ENCODE measurements at regions not wholly inside any gene's neighbourhood (a gene's known extent, or its start where the extent isn't known, plus 50 kb on each side); places are given as distances from the start of the nearest gene placed in this dataset.
A peak's percentile ranks its signal among the peaks of the same experiment; 100 is the strongest.

DNA sequence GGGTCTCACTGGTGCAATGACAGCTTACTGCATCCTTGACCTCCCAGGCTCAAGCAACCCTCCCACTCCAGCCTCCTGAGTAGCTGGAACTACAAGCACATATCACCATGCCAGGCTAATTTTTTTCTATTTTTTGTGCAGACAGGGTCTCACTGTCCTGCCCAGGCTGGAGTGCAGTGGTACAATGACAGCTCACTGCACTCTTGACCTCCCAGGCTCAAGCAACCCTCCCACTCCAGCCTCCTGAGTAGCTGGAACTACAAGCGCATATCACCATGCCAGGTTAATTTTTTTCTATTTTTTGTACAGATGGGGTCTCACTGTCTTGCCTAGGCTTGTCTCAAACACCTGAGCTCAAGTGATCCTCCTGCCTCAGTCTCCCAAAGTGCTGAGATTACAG lies 74.0 kb downstream of the GASK1B start:
- TF ChIP-seq EP300 (IDR thresholded peaks at IDR 0.05; ENCODE audit: borderline replicate concordance) (no peak), RAD21 (IDR thresholded peaks at IDR 0.05; ENCODE audit: low read depth) (no peak), TCF12 (IDR thresholded peaks at IDR 0.05; ENCODE audit: low read depth) (no peak), FOXM1 (IDR thresholded peaks at IDR 0.05; ENCODE audit: borderline replicate concordance, low read depth) (no peak), TEAD4 (IDR thresholded peaks at IDR 0.05) (no peak), NFIC (IDR thresholded peaks at IDR 0.05) (no peak), EGR1 (IDR thresholded peaks at IDR 0.05) (no peak), CEBPB (IDR thresholded peaks at IDR 0.05) (no peak), TAF1 (IDR thresholded peaks at IDR 0.05; ENCODE audit: low read depth) (no peak), CREB1 (IDR thresholded peaks at IDR 0.05; ENCODE audit: low read depth) (no peak), YY1 (IDR thresholded peaks at IDR 0.05; ENCODE audit: low read depth) (no peak), ZBTB7A (IDR thresholded peaks at IDR 0.05; ENCODE audit: low read depth) (no peak)
- TF ChIP-seq, protein P1, sequence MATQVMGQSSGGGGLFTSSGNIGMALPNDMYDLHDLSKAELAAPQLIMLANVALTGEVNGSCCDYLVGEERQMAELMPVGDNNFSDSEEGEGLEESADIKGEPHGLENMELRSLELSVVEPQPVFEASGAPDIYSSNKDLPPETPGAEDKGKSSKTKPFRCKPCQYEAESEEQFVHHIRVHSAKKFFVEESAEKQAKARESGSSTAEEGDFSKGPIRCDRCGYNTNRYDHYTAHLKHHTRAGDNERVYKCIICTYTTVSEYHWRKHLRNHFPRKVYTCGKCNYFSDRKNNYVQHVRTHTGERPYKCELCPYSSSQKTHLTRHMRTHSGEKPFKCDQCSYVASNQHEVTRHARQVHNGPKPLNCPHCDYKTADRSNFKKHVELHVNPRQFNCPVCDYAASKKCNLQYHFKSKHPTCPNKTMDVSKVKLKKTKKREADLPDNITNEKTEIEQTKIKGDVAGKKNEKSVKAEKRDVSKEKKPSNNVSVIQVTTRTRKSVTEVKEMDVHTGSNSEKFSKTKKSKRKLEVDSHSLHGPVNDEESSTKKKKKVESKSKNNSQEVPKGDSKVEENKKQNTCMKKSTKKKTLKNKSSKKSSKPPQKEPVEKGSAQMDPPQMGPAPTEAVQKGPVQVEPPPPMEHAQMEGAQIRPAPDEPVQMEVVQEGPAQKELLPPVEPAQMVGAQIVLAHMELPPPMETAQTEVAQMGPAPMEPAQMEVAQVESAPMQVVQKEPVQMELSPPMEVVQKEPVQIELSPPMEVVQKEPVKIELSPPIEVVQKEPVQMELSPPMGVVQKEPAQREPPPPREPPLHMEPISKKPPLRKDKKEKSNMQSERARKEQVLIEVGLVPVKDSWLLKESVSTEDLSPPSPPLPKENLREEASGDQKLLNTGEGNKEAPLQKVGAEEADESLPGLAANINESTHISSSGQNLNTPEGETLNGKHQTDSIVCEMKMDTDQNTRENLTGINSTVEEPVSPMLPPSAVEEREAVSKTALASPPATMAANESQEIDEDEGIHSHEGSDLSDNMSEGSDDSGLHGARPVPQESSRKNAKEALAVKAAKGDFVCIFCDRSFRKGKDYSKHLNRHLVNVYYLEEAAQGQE (IDR thresholded peaks at IDR 0.05; ENCODE audit: low read depth), result no peak
- TF ChIP-seq, protein P2, sequence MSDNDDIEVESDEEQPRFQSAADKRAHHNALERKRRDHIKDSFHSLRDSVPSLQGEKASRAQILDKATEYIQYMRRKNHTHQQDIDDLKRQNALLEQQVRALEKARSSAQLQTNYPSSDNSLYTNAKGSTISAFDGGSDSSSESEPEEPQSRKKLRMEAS (IDR thresholded peaks at IDR 0.05), result no peak
- TF ChIP-seq, protein P3, sequence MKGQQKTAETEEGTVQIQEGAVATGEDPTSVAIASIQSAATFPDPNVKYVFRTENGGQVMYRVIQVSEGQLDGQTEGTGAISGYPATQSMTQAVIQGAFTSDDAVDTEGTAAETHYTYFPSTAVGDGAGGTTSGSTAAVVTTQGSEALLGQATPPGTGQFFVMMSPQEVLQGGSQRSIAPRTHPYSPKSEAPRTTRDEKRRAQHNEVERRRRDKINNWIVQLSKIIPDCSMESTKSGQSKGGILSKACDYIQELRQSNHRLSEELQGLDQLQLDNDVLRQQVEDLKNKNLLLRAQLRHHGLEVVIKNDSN (IDR thresholded peaks at IDR 0.05), result no peak

DNA sequence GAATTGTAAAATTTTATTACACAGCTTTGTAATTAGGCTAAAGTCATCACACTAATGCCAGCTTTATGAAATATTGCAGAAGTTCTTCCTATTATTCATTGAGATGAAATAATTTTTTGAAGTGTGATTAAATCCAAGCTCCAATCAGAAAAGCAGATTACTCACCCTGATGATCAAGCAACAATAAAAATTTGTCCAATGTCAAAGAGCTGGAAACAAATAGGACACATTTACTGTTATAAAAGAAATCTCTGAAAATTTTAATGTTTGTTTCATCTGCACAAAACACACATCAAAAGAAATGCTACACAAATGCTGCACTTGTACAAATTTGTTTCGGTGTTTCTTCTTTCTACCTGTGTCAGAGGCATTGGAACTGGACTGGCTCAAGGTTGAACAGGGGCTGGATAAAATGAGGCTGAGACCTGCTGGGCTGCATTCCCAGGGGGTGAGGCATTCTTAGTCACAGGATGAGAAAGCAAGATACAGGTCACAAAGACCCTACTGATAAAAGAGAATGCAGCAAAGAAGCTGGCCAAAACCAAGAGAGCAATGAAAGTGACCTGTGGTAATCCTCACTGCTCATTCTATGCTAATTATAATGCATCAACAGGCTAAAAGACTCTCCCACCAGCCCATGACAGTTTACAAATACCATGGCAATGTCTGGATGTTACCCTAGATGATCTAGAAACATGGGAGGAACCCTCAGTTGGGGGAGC lies 78.3 kb downstream of the GASK1B start:
- TF ChIP-seq, protein P1 (IDR thresholded peaks at IDR 0.05; ENCODE audit: low read depth), result no peak
- TF ChIP-seq NFIC (IDR thresholded peaks at IDR 0.05) (peak; percentile 83), FOXM1 (IDR thresholded peaks at IDR 0.05; ENCODE audit: borderline replicate concordance, low read depth) (peak; percentile 73), CEBPB (IDR thresholded peaks at IDR 0.05) (peak; percentile 49; the same call in 1 of the 2 replicates), ZBTB7A (IDR thresholded peaks at IDR 0.05; ENCODE audit: low read depth) (0 out of 2 replicates have a peak, but pooled peaks have one; percentile 48), TEAD4 (IDR thresholded peaks at IDR 0.05) (peak; percentile 96), EP300 (IDR thresholded peaks at IDR 0.05; ENCODE audit: borderline replicate concordance) (peak; percentile 91), EGR1 (IDR thresholded peaks at IDR 0.05) (no peak), RAD21 (IDR thresholded peaks at IDR 0.05; ENCODE audit: low read depth) (peak; percentile 32; the same call in 1 of the 2 replicates), TAF1 (IDR thresholded peaks at IDR 0.05; ENCODE audit: low read depth) (no peak), YY1 (IDR thresholded peaks at IDR 0.05; ENCODE audit: low read depth) (peak; percentile 28; the same call in 1 of the 2 replicates), CREB1 (IDR thresholded peaks at IDR 0.05; ENCODE audit: low read depth) (no peak), TCF12 (IDR thresholded peaks at IDR 0.05; ENCODE audit: low read depth) (peak; percentile 91)
- TF ChIP-seq, protein P3 (IDR thresholded peaks at IDR 0.05), result peak; percentile 20; the same call in 1 of the 2 replicates
- TF ChIP-seq, protein P2 (IDR thresholded peaks at IDR 0.05), result peak; percentile 47

DNA sequence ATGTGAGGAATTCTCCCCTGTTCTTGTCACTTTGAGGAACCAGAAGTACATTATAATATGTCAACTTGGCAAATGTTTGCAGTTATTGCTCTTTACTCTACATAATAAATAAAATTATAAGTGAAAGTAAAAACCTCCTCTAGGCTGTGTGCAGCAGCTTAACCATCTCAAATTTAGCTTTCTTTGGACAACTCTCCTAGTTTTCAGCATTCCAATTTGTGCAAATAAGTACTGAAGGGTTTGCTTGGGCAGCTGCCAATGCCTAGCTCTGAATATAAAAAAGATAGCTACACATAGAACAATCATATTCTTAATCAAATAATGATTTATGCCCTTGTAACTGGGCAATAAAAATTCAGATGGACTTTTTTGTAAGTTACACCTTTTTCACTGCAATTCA lies 82.5 kb downstream of the GASK1B start:
- TF ChIP-seq TEAD4 (IDR thresholded peaks at IDR 0.05) (no peak), YY1 (IDR thresholded peaks at IDR 0.05; ENCODE audit: low read depth) (no peak)

DNA sequence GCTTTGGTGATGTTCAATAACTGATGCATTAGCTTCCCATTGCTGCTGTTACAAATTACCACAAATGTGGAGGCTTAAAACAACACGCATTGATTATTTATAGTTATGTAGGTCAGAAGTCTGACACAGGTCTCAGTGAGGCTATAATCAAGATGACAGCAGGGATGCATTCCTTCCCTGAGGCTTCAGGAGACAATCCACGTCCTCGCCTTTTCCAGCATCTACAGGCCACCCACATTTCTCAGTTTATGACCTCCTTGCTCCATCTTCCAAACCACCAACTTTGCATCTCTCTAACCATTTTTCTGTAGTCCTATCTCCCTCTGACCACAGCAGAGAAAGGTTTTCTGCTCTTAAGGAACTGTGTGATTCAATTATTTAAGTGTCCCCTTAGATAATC lies 92.5 kb downstream of the GASK1B start:
- no peak for TF ChIP-seq CEBPB (IDR thresholded peaks at IDR 0.05)
- no peak for TF ChIP-seq ZBTB7A (IDR thresholded peaks at IDR 0.05; ENCODE audit: low read depth)
- TF ChIP-seq, protein P1 (IDR thresholded peaks at IDR 0.05; ENCODE audit: low read depth), result no peak
- TF ChIP-seq, protein P2 (IDR thresholded peaks at IDR 0.05), result no peak
- TF ChIP-seq CREB1 (IDR thresholded peaks at IDR 0.05; ENCODE audit: low read depth), result no peak
- no peak for TF ChIP-seq TEAD4 (IDR thresholded peaks at IDR 0.05)
- TF ChIP-seq RAD21 (IDR thresholded peaks at IDR 0.05; ENCODE audit: low read depth), result no peak
- TF ChIP-seq FOXM1 (IDR thresholded peaks at IDR 0.05; ENCODE audit: borderline replicate concordance, low read depth), result no peak
- no peak for TF ChIP-seq EP300 (IDR thresholded peaks at IDR 0.05; ENCODE audit: borderline replicate concordance)
- TF ChIP-seq TAF1 (IDR thresholded peaks at IDR 0.05; ENCODE audit: low read depth), result no peak

All from Ishikawa (cell line).